D341Med (cell line): ENCODE measurements at regions not wholly inside any gene's neighbourhood (a gene's known extent, or its start where the extent isn't known, plus 50 kb on each side); places are given as distances from the start of the nearest gene placed in this dataset.
"Not testable (repeated sequence)": the region's sequence is repeated elsewhere in the genome, so short reads cannot be mapped to it uniquely, and the experiment has no call there.

Experiments used
- DNase-seq: peaks from one replicate; pipeline ENCODE4 v3.0.0; 2012; ENCODE audit warnings: low spot score

DNA sequence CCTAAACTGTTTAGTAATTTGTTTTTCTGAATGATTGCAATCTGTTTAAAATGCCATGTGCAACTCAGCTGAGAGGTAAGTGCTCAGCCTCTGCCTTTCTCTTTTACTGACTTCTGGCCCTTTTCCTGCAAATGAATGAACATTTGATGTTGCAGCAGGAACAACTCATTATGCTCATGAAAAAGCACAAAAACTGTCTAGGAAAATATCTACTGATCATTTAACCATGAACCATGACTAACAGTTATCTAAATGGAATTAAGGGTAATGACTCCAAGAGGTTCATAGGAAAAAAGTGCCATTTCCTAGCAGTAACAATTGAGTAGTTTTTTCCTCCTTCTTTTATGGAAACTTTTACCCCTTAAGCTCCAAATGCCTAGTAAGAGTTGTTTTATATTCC is 70.6 kb upstream of the ANKH start:
- no peak for DNase-seq

DNA sequence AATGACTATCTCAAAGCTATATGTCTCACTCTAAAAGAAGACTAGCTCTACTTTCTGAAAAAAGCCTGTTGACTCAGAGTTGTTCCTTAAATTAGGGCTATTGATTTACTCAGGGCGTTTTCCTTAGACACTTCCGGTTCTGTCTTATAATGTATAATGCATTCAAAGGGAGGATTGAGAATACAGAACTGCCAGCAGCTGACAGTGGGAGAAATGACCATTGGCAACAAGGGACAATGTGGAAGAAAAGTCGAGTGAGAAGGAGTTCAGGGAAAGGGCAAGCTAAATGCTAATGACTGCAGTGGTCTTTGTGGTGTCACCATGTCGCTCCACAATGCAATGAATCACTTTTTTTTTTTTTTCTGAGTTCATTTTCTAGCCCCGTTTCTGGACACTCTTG is 65.7 kb upstream of the ANKH start:
- DNase-seq: no peak

DNA sequence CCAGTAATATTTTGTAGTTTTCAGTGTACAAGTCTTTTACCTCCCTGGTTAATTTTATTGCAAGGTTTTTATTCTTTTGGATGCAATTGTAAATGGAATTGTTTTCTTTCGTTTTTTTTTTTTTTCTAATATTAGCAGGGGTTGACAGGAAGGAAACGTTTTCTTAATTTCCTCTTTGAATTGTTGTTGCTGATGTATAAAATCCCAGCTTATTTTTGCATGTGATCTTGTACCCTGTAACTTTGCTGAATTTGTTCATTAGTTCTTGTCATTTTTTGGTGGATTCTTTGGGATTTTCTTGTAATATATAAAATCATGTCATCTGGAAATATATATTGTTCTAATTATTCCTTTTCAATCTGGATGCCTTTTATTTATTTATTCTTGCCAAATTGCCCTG is 65.0 kb upstream of the ANKH start:
- DNase-seq: no peak

GRCh38 chr5:14935341-14935740 is 63.8 kb upstream of the ANKH start:
- DNase-seq: no peak

DNA sequence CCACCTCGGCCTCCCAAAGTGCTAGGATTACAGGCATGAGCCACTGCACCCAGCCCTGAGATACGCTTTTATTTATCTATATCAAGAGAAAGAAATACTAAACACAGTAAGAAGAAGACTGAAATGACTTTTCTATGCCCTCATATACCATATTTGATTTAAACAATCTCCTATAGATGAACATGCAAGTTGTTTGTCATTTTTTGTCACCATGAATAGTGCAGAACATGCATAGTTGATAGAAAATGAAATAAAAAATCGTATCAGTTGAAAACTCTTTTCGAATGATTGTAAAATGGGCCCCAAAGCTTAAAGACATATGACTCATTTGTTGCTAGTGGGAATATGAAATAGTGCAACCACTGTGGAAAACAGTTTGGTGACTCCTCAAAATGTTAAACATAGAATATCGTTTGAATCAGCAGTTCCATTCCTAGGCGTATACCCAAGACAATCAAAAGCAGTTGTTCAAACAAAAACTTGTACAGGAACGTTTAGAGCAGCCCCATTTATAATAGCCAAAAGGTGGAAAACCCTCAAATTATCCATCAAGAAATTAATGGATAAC is 61.4 kb upstream of the ANKH start:
- DNase-seq: no peak

DNA sequence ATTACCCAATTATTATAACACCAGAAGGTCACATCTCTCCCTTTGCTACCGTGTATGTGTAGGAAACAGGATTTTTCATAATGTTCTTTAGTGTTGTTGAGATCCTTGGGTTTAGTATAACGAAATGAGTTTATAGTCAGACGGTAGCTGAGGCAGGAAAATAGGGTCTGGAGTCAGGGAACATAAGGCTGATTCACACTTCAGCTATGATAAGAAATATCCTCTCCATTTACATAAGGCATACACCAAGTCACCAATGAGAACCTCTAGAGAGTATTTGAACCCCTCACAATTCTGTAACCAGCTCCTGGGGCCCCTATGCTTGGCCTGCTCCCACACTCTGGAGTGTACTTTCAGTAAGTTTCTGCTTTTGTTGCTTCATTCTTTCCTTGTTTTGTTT is 58.9 kb upstream of the ANKH start:
- DNase-seq: no peak

- no peak for DNase-seq
These were observed 57.9 kb upstream of the ANKH start for GRCh38 chr5:14929293-14930065.

DNA sequence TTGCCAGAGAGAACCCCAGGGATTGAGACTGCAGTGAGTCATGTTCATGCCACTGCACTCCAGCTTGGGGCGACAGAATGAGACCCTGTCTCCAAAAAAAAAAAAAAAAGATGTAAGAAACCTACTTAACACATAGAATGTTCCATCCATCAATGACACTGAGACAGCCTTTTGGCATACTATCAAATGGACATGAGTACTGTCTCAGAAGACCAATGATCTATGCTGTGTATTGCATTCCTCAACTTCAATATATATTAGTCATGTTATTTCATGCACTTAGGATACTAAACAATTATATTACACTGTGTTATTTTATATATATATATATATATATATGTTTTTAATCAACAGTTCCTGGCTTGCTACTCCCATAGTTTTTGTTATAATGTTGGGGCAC is 57.1 kb upstream of the ANKH start:
- DNase-seq: no peak

DNA sequence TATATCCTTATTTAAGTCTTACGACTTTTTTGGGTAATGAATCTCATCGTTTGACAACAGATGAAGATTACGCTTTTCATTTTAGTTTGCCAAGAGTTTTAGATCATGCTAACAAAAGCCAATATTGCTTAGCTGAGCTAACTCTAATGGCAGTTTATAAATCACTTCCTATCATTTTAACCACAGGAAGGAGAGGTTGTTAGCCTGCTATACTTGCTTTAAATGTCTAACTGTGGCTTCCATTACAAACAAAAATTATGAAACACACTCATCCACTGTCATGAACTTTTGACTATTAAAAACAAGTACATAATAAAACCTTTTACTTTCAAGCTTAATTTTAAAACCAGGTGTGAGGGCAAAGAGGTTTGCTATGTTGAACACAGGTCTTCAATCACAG is 53.7 kb upstream of the ANKH start:
- DNase-seq: no peak

DNA sequence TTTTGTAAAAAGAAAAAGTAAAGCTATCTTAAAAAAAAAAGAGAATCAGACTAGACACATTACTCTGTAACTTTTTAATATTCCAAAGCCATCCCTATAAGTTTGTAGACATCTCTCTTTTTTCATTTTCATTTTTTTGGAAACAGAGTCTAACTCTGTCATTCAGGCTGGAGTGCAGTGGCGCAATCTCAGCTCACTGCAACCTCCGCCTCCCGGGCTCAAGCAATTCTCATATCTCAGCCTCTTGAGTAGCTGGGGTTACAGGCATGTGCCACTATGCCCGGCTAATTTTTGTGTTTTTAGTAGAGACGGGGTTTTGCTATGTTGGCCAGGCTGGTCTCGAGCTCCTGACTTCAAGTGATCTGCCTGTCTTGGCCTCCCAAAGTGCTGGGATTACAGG is 51.4 kb upstream of the ANKH start:
- DNase-seq: not testable (repeated sequence)

GRCh38 chr5:14922456-14922855 is 50.9 kb upstream of the ANKH start:
- no peak for DNase-seq
